ENCODE measurements at regions not wholly inside any gene's neighbourhood (a gene's known extent, or its start where the extent isn't known, plus 50 kb on each side); places are given as distances from the start of the nearest gene placed in this dataset.
"Not testable (repeated sequence)": the region's sequence is repeated elsewhere in the genome, so short reads cannot be mapped to it uniquely, and the experiment has no call there.

DNA sequence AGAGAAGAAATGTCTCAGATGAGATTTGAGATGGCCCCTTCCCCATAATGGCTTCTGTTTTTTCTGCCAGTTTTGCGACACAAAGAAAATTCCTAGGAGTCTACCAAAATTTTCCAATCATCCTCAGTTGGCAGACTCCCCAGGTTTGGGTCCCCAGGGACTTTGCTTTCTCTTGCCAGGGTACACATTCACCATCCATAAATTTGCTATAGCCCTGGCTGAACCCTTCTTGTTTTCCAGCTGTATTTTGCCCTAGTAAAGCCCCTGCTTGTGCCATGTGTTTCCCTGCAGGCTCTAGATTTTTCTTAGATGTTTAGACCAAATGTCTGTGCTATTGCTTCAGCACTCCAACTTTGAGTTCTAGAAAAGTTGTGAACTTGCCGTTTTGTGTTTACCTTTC, 283.2 kb downstream of the ANXA1 start (continued):
- TF ChIP-seq GABPA (IDR thresholded peaks at IDR 0.05; ENCODE audit: low read depth), result no peak
- no peak for TF ChIP-seq CHD2 (IDR thresholded peaks at IDR 0.05; ENCODE audit: low read length, partially characterized antibody)
- no peak for TF ChIP-seq MEF2A (IDR thresholded peaks at IDR 0.05; ENCODE audit: borderline replicate concordance, low read depth)
- TF ChIP-seq, protein P1, sequence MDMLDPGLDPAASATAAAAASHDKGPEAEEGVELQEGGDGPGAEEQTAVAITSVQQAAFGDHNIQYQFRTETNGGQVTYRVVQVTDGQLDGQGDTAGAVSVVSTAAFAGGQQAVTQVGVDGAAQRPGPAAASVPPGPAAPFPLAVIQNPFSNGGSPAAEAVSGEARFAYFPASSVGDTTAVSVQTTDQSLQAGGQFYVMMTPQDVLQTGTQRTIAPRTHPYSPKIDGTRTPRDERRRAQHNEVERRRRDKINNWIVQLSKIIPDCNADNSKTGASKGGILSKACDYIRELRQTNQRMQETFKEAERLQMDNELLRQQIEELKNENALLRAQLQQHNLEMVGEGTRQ (IDR thresholded peaks at IDR 0.05; ENCODE audit: borderline replicate concordance, low read depth, low read length), result no peak
- TF ChIP-seq RCOR1 (IDR thresholded peaks at IDR 0.05; ENCODE audit: low read length), result no peak
- no peak for TF ChIP-seq SMC3 (IDR thresholded peaks at IDR 0.05; ENCODE audit: low read depth, low read length)
- no peak for TF ChIP-seq POLR2AphosphoS5 (IDR thresholded peaks at IDR 0.05; ENCODE audit: low read depth, low read length)
- TF ChIP-seq YY1 (IDR thresholded peaks at IDR 0.05; ENCODE audit: low read depth), result no peak

DNA sequence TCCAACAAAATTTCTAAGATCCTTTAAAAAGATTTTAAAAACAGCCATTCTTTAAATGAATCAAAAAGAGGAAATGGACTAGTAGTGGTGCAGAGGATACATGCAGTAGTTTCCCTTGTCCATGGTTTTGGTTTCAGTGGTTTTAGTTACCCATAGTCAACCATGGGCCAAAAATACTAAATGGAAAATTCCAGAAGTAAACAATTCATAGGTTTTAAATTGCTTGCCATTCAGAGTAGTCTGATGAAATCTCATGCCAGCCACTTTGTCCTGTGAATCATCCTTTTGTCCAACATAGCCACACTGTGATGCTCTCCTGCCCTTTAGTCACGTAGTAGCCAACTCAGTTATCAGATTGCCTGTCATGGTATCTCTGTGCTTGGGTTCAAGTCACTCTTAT, 286.1 kb downstream of the ANXA1 start:
- no peaks in the 10 kb centered on the region for H3K36me3 ChIP-seq (replicated peaks in 1 of 2; ENCODE audit: control insufficient read depth in 1 of 2, insufficient read depth in 2 of 2, low read length in 1 of 2)
- H3K4me2 ChIP-seq, result no peak overlapping the region
- POLR2A ChIA-PET, result no interaction called here
- no peak overlapping the region for H3K4me3 ChIP-seq (ENCODE audit: low read depth in 2 of 2, low read length in 1 of 2)
- no peaks in the 10 kb centered on the region for H3K9me2 ChIP-seq
- no peak overlapping the region for H3K27ac ChIP-seq (ENCODE audit: low read depth in 2 of 2, low read length in 1 of 2)
- H3K79me2 ChIP-seq (ENCODE audit: insufficient read depth), result no peaks in the 10 kb centered on the region
- H3K9me3 ChIP-seq, result no peaks in the 10 kb centered on the region
- WGBS (ENCODE audit: low lambda C conversion rate), result 11% methylated on average over 1 of the region's 1 CpG
- CTCF ChIA-PET, result no interaction called here
- no peak overlapping the region for H3K9ac ChIP-seq
- no peak overlapping the region for H2AFZ ChIP-seq (ENCODE audit: low read depth)
- TF ChIP-seq JUND (IDR thresholded peaks at IDR 0.05), result no peak
- TF ChIP-seq, protein P2, sequence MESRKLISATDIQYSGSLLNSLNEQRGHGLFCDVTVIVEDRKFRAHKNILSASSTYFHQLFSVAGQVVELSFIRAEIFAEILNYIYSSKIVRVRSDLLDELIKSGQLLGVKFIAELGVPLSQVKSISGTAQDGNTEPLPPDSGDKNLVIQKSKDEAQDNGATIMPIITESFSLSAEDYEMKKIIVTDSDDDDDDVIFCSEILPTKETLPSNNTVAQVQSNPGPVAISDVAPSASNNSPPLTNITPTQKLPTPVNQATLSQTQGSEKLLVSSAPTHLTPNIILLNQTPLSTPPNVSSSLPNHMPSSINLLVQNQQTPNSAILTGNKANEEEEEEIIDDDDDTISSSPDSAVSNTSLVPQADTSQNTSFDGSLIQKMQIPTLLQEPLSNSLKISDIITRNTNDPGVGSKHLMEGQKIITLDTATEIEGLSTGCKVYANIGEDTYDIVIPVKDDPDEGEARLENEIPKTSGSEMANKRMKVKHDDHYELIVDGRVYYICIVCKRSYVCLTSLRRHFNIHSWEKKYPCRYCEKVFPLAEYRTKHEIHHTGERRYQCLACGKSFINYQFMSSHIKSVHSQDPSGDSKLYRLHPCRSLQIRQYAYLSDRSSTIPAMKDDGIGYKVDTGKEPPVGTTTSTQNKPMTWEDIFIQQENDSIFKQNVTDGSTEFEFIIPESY (IDR thresholded peaks at IDR 0.05; ENCODE audit: borderline replicate concordance, low read depth), result no peak
- TF ChIP-seq FOXJ3 (CRISPR knock-in tag; IDR thresholded peaks at IDR 0.05), result no peak
- TF ChIP-seq SIN3A (IDR thresholded peaks at IDR 0.05; ENCODE audit: borderline replicate concordance, low read depth, low read length), result no peak
- no peak for TF ChIP-seq EZH2phosphoT487 (IDR thresholded peaks at IDR 0.05; ENCODE audit: borderline replicate concordance, low read depth)
- no peak for TF ChIP-seq SMC3 (IDR thresholded peaks at IDR 0.05; ENCODE audit: low read depth, low read length)
- no peak for TF ChIP-seq EP300 (IDR thresholded peaks at IDR 0.05; ENCODE audit: borderline replicate concordance in 1 of 2, low read depth in 1 of 2, low read length in 1 of 2)
- TF ChIP-seq RXRA (IDR thresholded peaks at IDR 0.05; ENCODE audit: borderline replicate concordance, low read depth), result no peak
- no peak for TF ChIP-seq ELF1 (IDR thresholded peaks at IDR 0.05)
- no peak for TF ChIP-seq TEAD4 (IDR thresholded peaks at IDR 0.05; ENCODE audit: borderline replicate concordance, insufficient read depth)
- TF ChIP-seq, protein P3, sequence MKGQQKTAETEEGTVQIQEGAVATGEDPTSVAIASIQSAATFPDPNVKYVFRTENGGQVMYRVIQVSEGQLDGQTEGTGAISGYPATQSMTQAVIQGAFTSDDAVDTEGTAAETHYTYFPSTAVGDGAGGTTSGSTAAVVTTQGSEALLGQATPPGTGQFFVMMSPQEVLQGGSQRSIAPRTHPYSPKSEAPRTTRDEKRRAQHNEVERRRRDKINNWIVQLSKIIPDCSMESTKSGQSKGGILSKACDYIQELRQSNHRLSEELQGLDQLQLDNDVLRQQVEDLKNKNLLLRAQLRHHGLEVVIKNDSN (IDR thresholded peaks at IDR 0.05; ENCODE audit: borderline replicate concordance, low read depth), result no peak
- TF ChIP-seq NRF1 (IDR thresholded peaks at IDR 0.05; ENCODE audit: low read depth, low read length), result no peak
- TF ChIP-seq, protein P4, sequence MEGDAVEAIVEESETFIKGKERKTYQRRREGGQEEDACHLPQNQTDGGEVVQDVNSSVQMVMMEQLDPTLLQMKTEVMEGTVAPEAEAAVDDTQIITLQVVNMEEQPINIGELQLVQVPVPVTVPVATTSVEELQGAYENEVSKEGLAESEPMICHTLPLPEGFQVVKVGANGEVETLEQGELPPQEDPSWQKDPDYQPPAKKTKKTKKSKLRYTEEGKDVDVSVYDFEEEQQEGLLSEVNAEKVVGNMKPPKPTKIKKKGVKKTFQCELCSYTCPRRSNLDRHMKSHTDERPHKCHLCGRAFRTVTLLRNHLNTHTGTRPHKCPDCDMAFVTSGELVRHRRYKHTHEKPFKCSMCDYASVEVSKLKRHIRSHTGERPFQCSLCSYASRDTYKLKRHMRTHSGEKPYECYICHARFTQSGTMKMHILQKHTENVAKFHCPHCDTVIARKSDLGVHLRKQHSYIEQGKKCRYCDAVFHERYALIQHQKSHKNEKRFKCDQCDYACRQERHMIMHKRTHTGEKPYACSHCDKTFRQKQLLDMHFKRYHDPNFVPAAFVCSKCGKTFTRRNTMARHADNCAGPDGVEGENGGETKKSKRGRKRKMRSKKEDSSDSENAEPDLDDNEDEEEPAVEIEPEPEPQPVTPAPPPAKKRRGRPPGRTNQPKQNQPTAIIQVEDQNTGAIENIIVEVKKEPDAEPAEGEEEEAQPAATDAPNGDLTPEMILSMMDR (IDR thresholded peaks at IDR 0.05), result no peak
- TF ChIP-seq TCF12 (IDR thresholded peaks at IDR 0.05), result no peak
- H3F3A ChIP-seq (replicated peaks; ENCODE audit: insufficient read depth), result no peaks in the 10 kb centered on the region
- no peaks in the 10 kb centered on the region for H3K4me1 ChIP-seq (ENCODE audit: control insufficient read depth in 1 of 2, insufficient read depth in 2 of 2, low read depth in 1 of 2, low read length in 1 of 2)
- H4K20me1 ChIP-seq (ENCODE audit: insufficient read depth), result no peaks in the 10 kb centered on the region
- DNase-seq, result no peak
- H3K27me3 ChIP-seq (ENCODE audit: insufficient read depth), result no peaks in the 10 kb centered on the region

DNA sequence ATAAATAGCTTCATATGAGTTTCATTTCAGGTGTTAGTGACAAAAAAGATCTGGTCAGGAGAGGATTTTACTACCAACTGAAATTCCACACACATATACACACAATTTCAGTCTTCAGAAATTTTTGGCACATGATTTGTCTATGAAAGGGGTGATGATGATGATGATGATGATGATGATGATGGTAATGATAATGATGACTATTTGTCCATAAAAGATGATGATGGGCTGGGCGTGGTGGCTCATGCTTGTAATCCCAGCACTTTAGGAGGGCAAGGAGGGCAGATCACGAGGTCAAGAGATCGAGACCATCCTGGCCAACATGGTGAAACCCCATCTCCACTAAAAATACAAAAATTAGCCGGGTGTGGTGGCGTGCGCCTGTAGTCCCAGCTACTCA, 288.2 kb downstream of the ANXA1 start:
- H3K27ac ChIP-seq (ENCODE audit: low read depth in 2 of 2, low read length in 1 of 2); H3K4me1 ChIP-seq (ENCODE audit: control insufficient read depth in 1 of 2, insufficient read depth in 2 of 2, low read depth in 1 of 2, low read length in 1 of 2); H3K9me2 ChIP-seq; CTCF ChIA-PET; POLR2A ChIA-PET; H3K36me3 ChIP-seq (replicated peaks in 1 of 2; ENCODE audit: control insufficient read depth in 1 of 2, insufficient read depth in 2 of 2, low read length in 1 of 2); H3K4me3 ChIP-seq (ENCODE audit: low read depth in 2 of 2, low read length in 1 of 2); H3K9me3 ChIP-seq; H3K27me3 ChIP-seq (ENCODE audit: insufficient read depth); H3K4me2 ChIP-seq; H2AFZ ChIP-seq (ENCODE audit: low read depth); DNase-seq; H3K9ac ChIP-seq; H3F3A ChIP-seq (replicated peaks; ENCODE audit: insufficient read depth); H3K79me2 ChIP-seq (ENCODE audit: insufficient read depth); H4K20me1 ChIP-seq (ENCODE audit: insufficient read depth): not testable (repeated sequence)
- 29% methylated on average over 6 of the region's 6 CpGs for WGBS (ENCODE audit: low lambda C conversion rate)

Data from SK-N-SH (cell line).